DOHH2 (cell line): ENCODE measurements at regions not wholly inside any gene's neighbourhood (a gene's known extent, or its start where the extent isn't known, plus 50 kb on each side); places are given as distances from the start of the nearest gene placed in this dataset.

Experiments
- CTCF ChIP-seq: fragments of 200-600 bp; sonication (generic); IDR thresholded peaks from one replicate; pipeline ENCODE4 v1.5.1; 2014; ENCODE audit warnings: antibody characterized with exemption, mild to moderate bottlenecking, low read depth, low read length; ENCODE audit not compliant: poor library complexity, severe bottlenecking
- EZH2phosphoT487 ChIP-seq: fragments of 200-600 bp; sonication (generic); IDR thresholded peaks from 2 replicates; pipeline ENCODE4 v1.6.1; 2017; ENCODE audit warnings: borderline replicate concordance, mild to moderate bottlenecking, antibody characterized with exemption, low read length, moderate library complexity, mixed read lengths

GRCh38 chr5:167863883-167864282 lies 427.6 kb upstream of the WWC1 start:
- no peak for TF ChIP-seq CTCF
- no peak for TF ChIP-seq EZH2phosphoT487
